Smooth muscle cell (in vitro differentiated cells): ENCODE measurements at regions not wholly inside any gene's neighbourhood (a gene's known extent, or its start where the extent isn't known, plus 50 kb on each side); places are given as distances from the start of the nearest gene placed in this dataset.

Experiments used
- DNase-seq: peaks from one replicate; lab custom pipeline; 2025; ENCODE audit not compliant: unreplicated experiment; lab: John Stamatoyannopoulos, UW
- H2AFZ ChIP-seq: fragments of 200-600 bp; sonication (generic); 2 replicates; pipeline ENCODE4 v1.6.0; 2016; ENCODE audit warnings: antibody characterized with exemption, low read depth, mild to moderate bottlenecking
- H3F3A ChIP-seq: fragments of 200-600 bp; sonication (generic); 2 replicates; pipeline ENCODE4 v1.6.0; 2017; ENCODE audit warnings: antibody characterized with exemption, low read depth
- H3K27ac ChIP-seq: fragments of 200-600 bp; sonication (generic); 2 replicates; pipeline ENCODE4 v1.5.1; 2016; ENCODE audit warnings: low read depth, mild to moderate bottlenecking
- H3K27me3 ChIP-seq: fragments of 200-600 bp; sonication (generic); 2 replicates; pipeline ENCODE4 v1.6.1; 2016; ENCODE audit warnings: low read depth, mild to moderate bottlenecking
- H3K36me3 ChIP-seq: fragments of 200-600 bp; sonication (generic); 2 replicates; pipeline ENCODE4 v1.5.1; 2016; ENCODE audit warnings: low read depth
- H3K4me1 ChIP-seq: fragments of 200-600 bp; sonication (generic); 2 replicates; pipeline ENCODE4 v1.5.1; 2016; ENCODE audit warnings: low read depth
- H3K4me2 ChIP-seq: fragments of 200-600 bp; sonication (generic); 2 replicates; pipeline ENCODE4 v1.6.0; 2016; ENCODE audit warnings: mild to moderate bottlenecking
- H3K4me3 ChIP-seq: fragments of 200-600 bp; sonication (generic); 2 replicates; pipeline ENCODE4 v1.5.1; 2016; ENCODE audit warnings: mild to moderate bottlenecking
- H3K79me2 ChIP-seq: fragments of 200-600 bp; sonication (generic); 2 replicates; pipeline ENCODE4 v1.6.0; 2016; ENCODE audit warnings: low read depth, mild to moderate bottlenecking
- H3K9ac ChIP-seq: fragments of 200-600 bp; sonication (generic); 2 replicates; pipeline ENCODE4 v1.6.0; 2016; ENCODE audit warnings: low read depth
- H3K9me3 ChIP-seq: fragments of 200-600 bp; sonication (generic); replicated peaks from 2 replicates; pipeline ENCODE4 v1.5.1; 2016; ENCODE audit warnings: low read depth
- H4K20me1 ChIP-seq: fragments of 200-600 bp; sonication (generic); 2 replicates; pipeline ENCODE4 v1.6.0; 2016; ENCODE audit warnings: low read depth
- CTCF ChIP-seq: fragments of 200-600 bp; sonication (generic); IDR thresholded peaks from 2 replicates; pipeline ENCODE4 v1.5.1; 2017; ENCODE audit warnings: borderline replicate concordance, mild to moderate bottlenecking, antibody characterized with exemption; ENCODE audit not compliant: insufficient read depth, poor library complexity, severe bottlenecking
- WGBS: methylation state at CpG from one replicate; pipeline ENCODE4 v1.1.7; 2016; ENCODE audit warnings: low lambda C conversion rate; 5-methylcytosine and 5-hydroxymethylcytosine counted together

GRCh38 chr3:25292036-25292435 is 136.0 kb upstream of the RARB start:
- no peaks in the 10 kb centered on the region for H3K9me3 ChIP-seq
- WGBS: 78% methylated on average over 3 of the region's 3 CpGs
- TF ChIP-seq CTCF: no peak
- no peaks in the 10 kb centered on the region for H3K36me3 ChIP-seq
- H3F3A ChIP-seq: peaks cover 5% of the 10 kb centered on the region
- peak overlapping the region; percentile 50 for H3K4me2 ChIP-seq
- DNase-seq: no peak
- H3K4me3 ChIP-seq: no peak overlapping the region
- H3K79me2 ChIP-seq: no peaks in the 10 kb centered on the region
- H3K9ac ChIP-seq: peak overlapping the region; percentile 46
- H2AFZ ChIP-seq: no peak overlapping the region
- no peaks in the 10 kb centered on the region for H4K20me1 ChIP-seq
- H3K4me1 ChIP-seq: peaks cover 54% of the 10 kb centered on the region
- peak overlapping the region; percentile 90 for H3K27ac ChIP-seq
- no peaks in the 10 kb centered on the region for H3K27me3 ChIP-seq

DNA sequence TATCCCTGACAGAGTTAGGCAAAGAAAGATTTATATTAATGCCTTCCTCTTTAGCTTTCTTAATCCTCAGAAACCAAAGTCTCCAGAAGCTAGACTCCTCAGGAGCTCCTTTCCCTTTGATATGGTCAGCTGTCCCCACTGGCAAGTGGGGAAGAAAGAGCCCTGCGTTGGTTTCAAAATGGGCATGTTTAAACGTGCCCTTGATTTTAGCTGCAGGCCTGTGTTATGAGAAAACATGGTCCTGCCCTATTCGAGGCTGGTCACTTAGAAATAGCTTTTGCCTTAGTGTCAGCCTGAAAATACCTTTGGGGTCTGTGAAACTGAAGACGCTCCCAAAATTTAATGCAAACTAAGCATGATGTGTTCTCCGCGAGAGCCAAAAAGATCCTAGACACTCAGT is 135.5 kb upstream of the RARB start:
- H3K27me3 ChIP-seq: no peaks in the 10 kb centered on the region
- H3K4me2 ChIP-seq: peak overlapping the region; percentile 50
- H3K4me3 ChIP-seq: no peak overlapping the region
- no peaks in the 10 kb centered on the region for H3K36me3 ChIP-seq
- no peaks in the 10 kb centered on the region for H3K79me2 ChIP-seq
- WGBS: 27% methylated on average over 6 of the region's 6 CpGs
- H3K9me3 ChIP-seq: no peaks in the 10 kb centered on the region
- DNase-seq: no peak
- TF ChIP-seq CTCF: no peak
- no peaks in the 10 kb centered on the region for H4K20me1 ChIP-seq
- H2AFZ ChIP-seq: no peak overlapping the region
- H3K9ac ChIP-seq: peak overlapping the region; percentile 46
- peaks cover 5% of the 10 kb centered on the region for H3F3A ChIP-seq
- H3K27ac ChIP-seq: peak overlapping the region; percentile 90
- H3K4me1 ChIP-seq: peaks cover 59% of the 10 kb centered on the region

GRCh38 chr3:25293736-25294135 is 134.3 kb upstream of the RARB start:
- Histone ChIP-seq H3K9me3 (no peaks in the 10 kb centered on the region), H3F3A (peaks cover 5% of the 10 kb centered on the region), H3K4me3 (no peak overlapping the region), H3K4me2 (peak overlapping the region; percentile 37), H2AFZ (no peak overlapping the region), H3K4me1 (peaks cover 68% of the 10 kb centered on the region), H3K79me2 (no peaks in the 10 kb centered on the region), H3K36me3 (no peaks in the 10 kb centered on the region), H3K27ac (peak overlapping the region; percentile 90), H4K20me1 (no peaks in the 10 kb centered on the region), H3K27me3 (no peaks in the 10 kb centered on the region), H3K9ac (peak overlapping the region; percentile 39)
- WGBS: 77% methylated on average over 5 of the region's 5 CpGs
- TF ChIP-seq CTCF: no peak
- DNase-seq: no peak

- Histone ChIP-seq H3F3A (peaks cover 5% of the 10 kb centered on the region), H4K20me1 (no peaks in the 10 kb centered on the region), H3K4me3 (no peak overlapping the region), H3K9ac (peak overlapping the region; percentile 39), H2AFZ (no peak overlapping the region), H3K79me2 (no peaks in the 10 kb centered on the region), H3K36me3 (no peaks in the 10 kb centered on the region), H3K27me3 (no peaks in the 10 kb centered on the region), H3K4me1 (peaks cover 62% of the 10 kb centered on the region), H3K27ac (peak overlapping the region; percentile 90), H3K4me2 (peak overlapping the region; percentile 37), H3K9me3 (no peaks in the 10 kb centered on the region)
- no peak for DNase-seq
- WGBS: 92% methylated on average over 6 of the region's 6 CpGs
- no peak for TF ChIP-seq CTCF
Observed at GRCh38 chr3:25294169-25294805, 133.8 kb upstream of the RARB start.
